PC-9 (cell line): ENCODE measurements at regions not wholly inside any gene's neighbourhood (a gene's known extent, or its start where the extent isn't known, plus 50 kb on each side); places are given as distances from the start of the nearest gene placed in this dataset.

Experiments
- BruUV-seq: library from RNA; stranded (reverse); fragments of 400-500 nt; replicated peaks from 2 replicates; lab custom pipeline; 2021; lab: Mats Ljungman, UMichigan
- CTCF ChIA-PET: fragments of 300-600 bp; sonication (Branson Sonifier 250); formaldehyde crosslinking; loops from one replicate; lab custom pipeline; 2022; ENCODE audit warnings: antibody characterized with exemption; lab: Charles Lee
- POLR2A ChIA-PET: fragments of 300-600 bp; sonication (Branson Sonifier 250); formaldehyde crosslinking; loops from one replicate; lab custom pipeline; 2022; ENCODE audit warnings: antibody characterized with exemption; ENCODE audit not compliant: unreplicated experiment; lab: Charles Lee
- DNase-seq, 2 experiments: peaks; one replicate each; pipeline versions ENCODE4 v3.0.0 to v3.0.0-alpha.2; 2015 to 2022; ENCODE audit warnings: mixed read lengths in 1 of 2
- H2AFZ ChIP-seq: fragments of 200-600 bp; sonication (generic); 2 replicates; pipeline ENCODE4 v1.8.1; 2017; ENCODE audit warnings: antibody characterized with exemption
- H3F3A ChIP-seq: fragments of 200-600 bp; sonication (generic); 2 replicates; pipeline ENCODE4 v1.8.1; 2017; ENCODE audit warnings: antibody characterized with exemption, mild to moderate bottlenecking, low read depth; ENCODE audit not compliant: insufficient read depth
- H3K27ac ChIP-seq: fragments of 200-600 bp; sonication (generic); 2 replicates; pipeline ENCODE4 v1.6.1; 2016; ENCODE audit warnings: mixed run types
- H3K27me3 ChIP-seq: fragments of 200-600 bp; sonication (generic); 2 replicates; pipeline ENCODE4 v1.6.1; 2016; ENCODE audit warnings: low read depth, mixed run types; ENCODE audit not compliant: insufficient read depth
- H3K36me3 ChIP-seq: fragments of 200-600 bp; sonication (generic); 2 replicates; pipeline ENCODE4 v1.6.1; 2016; ENCODE audit warnings: low read depth, mixed run types
- H3K4me1 ChIP-seq: fragments of 200-600 bp; sonication (generic); replicated peaks from 2 replicates; pipeline ENCODE4 v1.6.1; 2016; ENCODE audit warnings: mixed run types; ENCODE audit not compliant: insufficient read depth
- H3K4me2 ChIP-seq: fragments of 200-600 bp; sonication (generic); 2 replicates; pipeline ENCODE4 v1.6.1; 2017; ENCODE audit warnings: mixed run types
- H3K4me3 ChIP-seq: fragments of 200-600 bp; sonication (generic); 2 replicates; pipeline ENCODE4 v1.6.1; 2016; ENCODE audit warnings: mixed run types
- H3K79me2 ChIP-seq: fragments of 200-600 bp; sonication (generic); 2 replicates; pipeline ENCODE4 v1.6.1; 2017; ENCODE audit warnings: low read depth, mixed run types
- H3K9me2 ChIP-seq: fragments of 200-600 bp; sonication (generic); 2 replicates; pipeline ENCODE4 v1.8.1; 2017; ENCODE audit warnings: mild to moderate bottlenecking; ENCODE audit not compliant: insufficient read depth
- H3K9me3 ChIP-seq: fragments of 200-600 bp; sonication (generic); 2 replicates; pipeline ENCODE4 v1.8.1; 2016; ENCODE audit warnings: low read depth; ENCODE audit not compliant: insufficient read depth
- H4K20me1 ChIP-seq: fragments of 200-600 bp; sonication (generic); 2 replicates; pipeline ENCODE4 v1.8.1; 2017; ENCODE audit not compliant: insufficient read depth
- CTCF ChIP-seq: fragments of 200-600 bp; sonication (generic); conservative IDR thresholded peaks from 2 replicates; pipeline ENCODE4 v1.6.1; 2017; ENCODE audit warnings: mixed run types, antibody characterized with exemption, mild to moderate bottlenecking, moderate library complexity
- EZH2 ChIP-seq: fragments of 200-600 bp; sonication (generic); IDR thresholded peaks from 2 replicates; pipeline ENCODE4 v1.8.0; 2017; ENCODE audit warnings: antibody characterized with exemption, low read depth
- intact Hi-C: fragments of 100-400 bp; cut with micrococcal nuclease; formaldehyde crosslinking; loops from one replicate; pipeline ENCODE4 v1.10.0; 2022; ENCODE audit not compliant: unreplicated experiment

DNA sequence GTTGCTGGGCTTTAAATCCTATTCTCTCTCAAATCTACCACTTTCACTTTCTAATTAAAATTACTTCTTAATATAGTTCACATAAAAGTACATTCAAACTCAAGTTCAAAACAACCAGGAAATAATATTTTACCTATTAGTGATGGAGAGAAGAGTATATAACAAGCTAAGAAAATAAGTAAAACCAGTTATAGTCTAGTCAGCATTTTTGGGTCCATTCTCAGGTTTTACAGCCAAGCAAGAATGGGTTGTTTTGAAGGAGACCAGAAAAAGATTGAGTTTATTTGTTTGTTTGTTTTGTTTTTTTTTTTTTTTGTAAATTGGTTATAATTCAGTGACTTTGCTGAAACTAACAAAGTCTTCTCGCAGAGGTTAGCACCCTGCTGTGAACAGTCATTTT, 106.3 kb upstream of the PTPRZ1 start:
- Histone ChIP-seq H3K9me2 (no peaks in the 10 kb centered on the region), H3K9me3 (no peaks in the 10 kb centered on the region), H3F3A (no peaks in the 10 kb centered on the region), H3K27ac (no peak overlapping the region), H3K36me3 (no peaks in the 10 kb centered on the region), H4K20me1 (no peaks in the 10 kb centered on the region), H2AFZ (no peak overlapping the region), H3K27me3 (no peaks in the 10 kb centered on the region), H3K4me3 (no peak overlapping the region), H3K4me1 (no peaks in the 10 kb centered on the region), H3K79me2 (no peaks in the 10 kb centered on the region), H3K4me2 (no peak overlapping the region)
- BruUV-seq = no TSS peak
- CTCF ChIA-PET = no interaction called here
- POLR2A ChIA-PET = no interaction called here
- no peak for TF ChIP-seq CTCF
- TF ChIP-seq EZH2 = no peak
- intact Hi-C loops = no loop called here
- DNase-seq = no peak

GRCh38 chr7:121761399-121761798, 111.6 kb upstream of the PTPRZ1 start:
- Histone ChIP-seq H3K9me2 (no peaks in the 10 kb centered on the region; the same call in 1 of the 2 replicates), H3K4me2 (no peak overlapping the region), H3F3A (no peaks in the 10 kb centered on the region), H3K27ac (no peak overlapping the region), H3K27me3 (no peaks in the 10 kb centered on the region), H3K79me2 (no peaks in the 10 kb centered on the region), H3K9me3 (no peaks in the 10 kb centered on the region), H4K20me1 (no peaks in the 10 kb centered on the region), H2AFZ (no peak overlapping the region), H3K4me1 (no peaks in the 10 kb centered on the region), H3K36me3 (no peaks in the 10 kb centered on the region), H3K4me3 (no peak overlapping the region)
- no TSS peak for BruUV-seq
- CTCF ChIA-PET = no interaction called here
- TF ChIP-seq CTCF (no peak), EZH2 (no peak)
- intact Hi-C loops = no loop called here
- POLR2A ChIA-PET = no interaction called here
- DNase-seq = no peak

DNA sequence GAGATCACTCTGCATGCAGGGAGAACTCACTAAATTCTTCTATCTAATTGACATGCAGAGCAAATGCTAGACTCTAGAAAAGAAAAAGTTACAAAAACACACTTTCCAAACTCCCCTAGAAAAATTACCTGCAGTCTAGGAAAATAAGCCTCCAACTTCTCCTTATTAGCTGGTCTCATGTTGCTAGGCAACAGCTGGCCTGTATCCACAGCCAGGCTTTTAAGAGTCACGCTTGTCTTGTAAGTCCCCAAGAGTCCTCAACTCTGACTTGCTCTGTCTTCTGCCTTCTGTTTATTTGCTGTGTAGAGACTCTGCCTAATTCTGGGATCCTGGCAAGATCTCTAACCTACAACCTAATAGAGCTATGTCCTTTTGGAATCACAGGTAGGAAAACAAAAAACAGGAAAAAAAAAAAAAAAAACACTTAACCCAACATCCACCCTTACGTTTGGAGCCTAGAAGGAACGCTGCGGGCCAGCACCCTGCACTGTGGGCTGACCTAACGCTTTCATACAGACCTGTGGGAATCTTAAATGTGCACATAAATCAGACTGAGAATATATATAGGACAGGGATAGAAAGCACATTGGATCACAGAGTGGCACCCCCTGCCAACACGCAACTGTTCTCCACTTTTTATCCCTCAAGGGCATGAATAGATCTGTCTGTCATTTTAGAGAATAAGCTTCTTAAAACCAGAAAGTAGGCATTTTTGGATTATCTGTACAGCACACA, 117.0 kb upstream of the PTPRZ1 start:
- Histone ChIP-seq H3K27me3 (no peaks in the 10 kb centered on the region), H4K20me1 (no peaks in the 10 kb centered on the region), H3K4me3 (no peak overlapping the region), H3K9me3 (no peaks in the 10 kb centered on the region), H3F3A (no peaks in the 10 kb centered on the region), H3K36me3 (no peaks in the 10 kb centered on the region), H3K4me1 (no peaks in the 10 kb centered on the region), H3K79me2 (no peaks in the 10 kb centered on the region), H3K9me2 (no peaks in the 10 kb centered on the region; the same call in 1 of the 2 replicates), H3K27ac (no peak overlapping the region), H3K4me2 (no peak overlapping the region), H2AFZ (no peak overlapping the region)
- no TSS peak for BruUV-seq
- DNase-seq = no peak
- ChIA-PET CTCF (no interaction called here), POLR2A (interaction anchor here (0.6 kb wide), 1 partner anchor 41 kb away, joined by 3 read pairs; no protein-coding TSS in a partner anchor)
- intact Hi-C loops = loop anchor here (10.0 kb wide), 1 partner anchor 381 kb away; no protein-coding TSS in a partner anchor
- TF ChIP-seq EZH2 = no peak
- TF ChIP-seq CTCF = no peak
